NOMO-1 treated with dmso at 0.1 percent for 144 hours (cell line): ENCODE measurements at regions not wholly inside any gene's neighbourhood (a gene's known extent, or its start where the extent isn't known, plus 50 kb on each side); places are given as distances from the start of the nearest gene placed in this dataset.

Source experiments
- DNase-seq: peaks from one replicate; lab custom pipeline; 2025; ENCODE audit not compliant: unreplicated experiment; lab: John Stamatoyannopoulos, UW

GRCh38 chr22:48619721-48620120 is 1208.0 kb downstream of the BRD1 start:
- DNase-seq = no peak

GRCh38 chr22:48618326-48618725 is 1209.3 kb downstream of the BRD1 start:
- no peak for DNase-seq

GRCh38 chr22:48616656-48617055 is 1211.0 kb downstream of the BRD1 start:
- no peak for DNase-seq

GRCh38 chr22:48615171-48616008 is 1212.3 kb downstream of the BRD1 start:
- DNase-seq = no peak

- DNase-seq = no peak
These were observed 1214.0 kb downstream of the BRD1 start for GRCh38 chr22:48613566-48614200.

GRCh38 chr22:48612077-48612995 is 1215.3 kb downstream of the BRD1 start:
- no peak for DNase-seq

GRCh38 chr22:48609279-48609865 is 1218.3 kb downstream of the BRD1 start:
- DNase-seq = no peak

GRCh38 chr22:48607901-48608662 is 1219.6 kb downstream of the BRD1 start:
- DNase-seq = no peak

GRCh38 chr22:48606684-48607307 is 1220.9 kb downstream of the BRD1 start:
- DNase-seq = no peak

- no peak for DNase-seq
These were observed 1221.7 kb downstream of the BRD1 start for GRCh38 chr22:48605856-48606481.

GRCh38 chr22:48605125-48605524 is 1222.5 kb downstream of the BRD1 start:
- DNase-seq = no peak

- no peak for DNase-seq
These were observed 1223.9 kb downstream of the BRD1 start for GRCh38 chr22:48603621-48604320.

- no peak for DNase-seq
These were observed 1224.7 kb downstream of the BRD1 start for GRCh38 chr22:48602805-48603518.

GRCh38 chr22:48600681-48601080 is 1227.0 kb downstream of the BRD1 start:
- DNase-seq = no peak

GRCh38 chr22:48600171-48600570 is 1227.5 kb downstream of the BRD1 start:
- DNase-seq = no peak

GRCh38 chr22:48599346-48599745 is 1228.3 kb downstream of the BRD1 start:
- no peak for DNase-seq

GRCh38 chr22:48596111-48596850 is 1231.4 kb downstream of the BRD1 start:
- no peak for DNase-seq

- DNase-seq = no peak
These were observed 1232.2 kb downstream of the BRD1 start for GRCh38 chr22:48595511-48595905.
